ENCODE measurements at regions not wholly inside any gene's neighbourhood (a gene's known extent, or its start where the extent isn't known, plus 50 kb on each side); places are given as distances from the start of the nearest gene placed in this dataset.
A peak's percentile ranks its signal among the peaks of the same experiment; 100 is the strongest.

GRCh38 chr13:44304433-44304725 lies 69.2 kb upstream of the SERP2 start:
- Histone ChIP-seq H3K27me3 (no peaks in the 10 kb centered on the region), H3K4me3 (no peak overlapping the region), H3K27ac (no peak overlapping the region), H3K36me3 (no peaks in the 10 kb centered on the region), H3K9me3 (no peaks in the 10 kb centered on the region), H3K4me1 (peaks cover 36% of the 10 kb centered on the region)
- intact Hi-C loops (cut with DNase I): no loop called here
- TF ChIP-seq CTCF (IDR thresholded peaks at IDR 0.05): no peak
- DNase-seq (no peak), ATAC-seq (no peak)

GRCh38 chr13:44305286-44305685 lies 68.3 kb upstream of the SERP2 start:
- intact Hi-C loops (cut with DNase I): no loop called here
- Histone ChIP-seq H3K27me3 (no peaks in the 10 kb centered on the region), H3K36me3 (no peaks in the 10 kb centered on the region), H3K4me3 (no peak overlapping the region), H3K4me1 (peaks cover 36% of the 10 kb centered on the region), H3K9me3 (no peaks in the 10 kb centered on the region), H3K27ac (peak overlapping the region; percentile 8)
- no peak for TF ChIP-seq CTCF (IDR thresholded peaks at IDR 0.05)
- ATAC-seq (no peak), DNase-seq (no peak)

- H3K27ac ChIP-seq: peak overlapping the region; percentile 72
- no peak for TF ChIP-seq CTCF (IDR thresholded peaks at IDR 0.05)
- H3K36me3 ChIP-seq: no peaks in the 10 kb centered on the region
- intact Hi-C loops (cut with DNase I): no loop called here
- H3K4me1 ChIP-seq: peaks cover 30% of the 10 kb centered on the region
- no peaks in the 10 kb centered on the region for H3K9me3 ChIP-seq
- DNase-seq: no peak
- no peak overlapping the region for H3K4me3 ChIP-seq
- H3K27me3 ChIP-seq: no peaks in the 10 kb centered on the region
- peak; percentile 21 for ATAC-seq
Observed at GRCh38 chr13:44305917-44306370, 67.7 kb upstream of the SERP2 start.

- peak overlapping the region; percentile 72 for H3K27ac ChIP-seq
- intact Hi-C loops (cut with DNase I): no loop called here
- no peaks in the 10 kb centered on the region for H3K36me3 ChIP-seq
- no peaks in the 10 kb centered on the region for H3K27me3 ChIP-seq
- DNase-seq: peak; percentile 66
- peak; percentile 56 for ATAC-seq
- TF ChIP-seq CTCF (IDR thresholded peaks at IDR 0.05): no peak
- no peaks in the 10 kb centered on the region for H3K9me3 ChIP-seq
- peaks cover 24% of the 10 kb centered on the region for H3K4me1 ChIP-seq
- H3K4me3 ChIP-seq: no peak overlapping the region
Observed at GRCh38 chr13:44306371-44307192, 67.0 kb upstream of the SERP2 start.

GRCh38 chr13:44307255-44307654 lies 66.4 kb upstream of the SERP2 start:
- no peak for DNase-seq
- no peaks in the 10 kb centered on the region for H3K9me3 ChIP-seq
- no peak for ATAC-seq
- no peak overlapping the region for H3K4me3 ChIP-seq
- H3K36me3 ChIP-seq: no peaks in the 10 kb centered on the region
- H3K27ac ChIP-seq: peak overlapping the region; percentile 18
- no peak for TF ChIP-seq CTCF (IDR thresholded peaks at IDR 0.05)
- intact Hi-C loops (cut with DNase I): no loop called here
- peaks cover 18% of the 10 kb centered on the region for H3K4me1 ChIP-seq
- H3K27me3 ChIP-seq: no peaks in the 10 kb centered on the region

All from upper lobe of right lung (tissue), 1 donor.